ENCODE measurements at regions not wholly inside any gene's neighbourhood (a gene's known extent, or its start where the extent isn't known, plus 50 kb on each side); places are given as distances from the start of the nearest gene placed in this dataset.

DNA sequence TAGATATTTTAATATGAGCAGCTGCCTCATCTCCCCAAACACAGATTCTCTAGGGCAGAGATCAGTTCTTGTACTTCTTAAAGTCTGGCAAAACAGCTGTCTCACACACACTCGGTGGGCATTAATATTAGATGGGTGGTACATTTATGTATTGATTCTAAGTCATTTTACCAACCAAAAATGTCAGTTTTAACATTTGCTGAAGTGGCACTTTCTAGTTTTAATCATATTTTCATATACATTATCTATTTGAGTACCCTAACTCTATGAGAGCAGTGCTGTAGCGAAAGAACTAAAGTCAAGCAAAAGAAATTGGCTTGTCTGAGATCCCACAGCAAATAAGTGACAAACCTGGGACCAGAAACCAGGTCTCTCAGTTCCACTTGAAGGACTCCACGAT lies 134.5 kb upstream of the SPRY1 start:
- no peaks in the 10 kb centered on the region for H3K27me3 ChIP-seq (ENCODE audit: insufficient read depth, low read depth, low read length)
- H3K36me3 ChIP-seq (ENCODE audit: insufficient read depth, low read length) = no peaks in the 10 kb centered on the region
- H3F3A ChIP-seq (ENCODE audit: insufficient read depth, low read length, poor library complexity, severe bottlenecking) = peaks cover 3% of the 10 kb centered on the region
- no peak overlapping the region for H3K4me3 ChIP-seq (ENCODE audit: low read length)
- no peak overlapping the region for H2AFZ ChIP-seq (ENCODE audit: low read depth, low read length)
- H3K9ac ChIP-seq (ENCODE audit: low read length) = no peak overlapping the region
- H3K9me2 ChIP-seq (ENCODE audit: insufficient read depth, low read length) = no peaks in the 10 kb centered on the region
- no peaks in the 10 kb centered on the region for H3K79me2 ChIP-seq (replicated peaks; ENCODE audit: insufficient read depth, low read length)
- H3K9me3 ChIP-seq (ENCODE audit: low read length) = no peaks in the 10 kb centered on the region
- no peak overlapping the region for H3K27ac ChIP-seq (ENCODE audit: low read length)
- no peaks in the 10 kb centered on the region for H4K20me1 ChIP-seq (ENCODE audit: insufficient read depth)
- no peak overlapping the region for H3K4me2 ChIP-seq (ENCODE audit: low read length)
- no peak for TF ChIP-seq SMC3 (conservative IDR thresholded peaks at IDR 0.05; ENCODE audit: poor library complexity)
- TF ChIP-seq, protein P1, sequence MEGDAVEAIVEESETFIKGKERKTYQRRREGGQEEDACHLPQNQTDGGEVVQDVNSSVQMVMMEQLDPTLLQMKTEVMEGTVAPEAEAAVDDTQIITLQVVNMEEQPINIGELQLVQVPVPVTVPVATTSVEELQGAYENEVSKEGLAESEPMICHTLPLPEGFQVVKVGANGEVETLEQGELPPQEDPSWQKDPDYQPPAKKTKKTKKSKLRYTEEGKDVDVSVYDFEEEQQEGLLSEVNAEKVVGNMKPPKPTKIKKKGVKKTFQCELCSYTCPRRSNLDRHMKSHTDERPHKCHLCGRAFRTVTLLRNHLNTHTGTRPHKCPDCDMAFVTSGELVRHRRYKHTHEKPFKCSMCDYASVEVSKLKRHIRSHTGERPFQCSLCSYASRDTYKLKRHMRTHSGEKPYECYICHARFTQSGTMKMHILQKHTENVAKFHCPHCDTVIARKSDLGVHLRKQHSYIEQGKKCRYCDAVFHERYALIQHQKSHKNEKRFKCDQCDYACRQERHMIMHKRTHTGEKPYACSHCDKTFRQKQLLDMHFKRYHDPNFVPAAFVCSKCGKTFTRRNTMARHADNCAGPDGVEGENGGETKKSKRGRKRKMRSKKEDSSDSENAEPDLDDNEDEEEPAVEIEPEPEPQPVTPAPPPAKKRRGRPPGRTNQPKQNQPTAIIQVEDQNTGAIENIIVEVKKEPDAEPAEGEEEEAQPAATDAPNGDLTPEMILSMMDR (IDR thresholded peaks at IDR 0.05; ENCODE audit: poor library complexity, severe bottlenecking) = no peak
- TF ChIP-seq TAF1 (IDR thresholded peaks at IDR 0.05; ENCODE audit: low read depth) = no peak
- no peak for TF ChIP-seq MXI1 (conservative IDR thresholded peaks at IDR 0.05; ENCODE audit: poor library complexity, severe bottlenecking)
- TF ChIP-seq, protein P2, sequence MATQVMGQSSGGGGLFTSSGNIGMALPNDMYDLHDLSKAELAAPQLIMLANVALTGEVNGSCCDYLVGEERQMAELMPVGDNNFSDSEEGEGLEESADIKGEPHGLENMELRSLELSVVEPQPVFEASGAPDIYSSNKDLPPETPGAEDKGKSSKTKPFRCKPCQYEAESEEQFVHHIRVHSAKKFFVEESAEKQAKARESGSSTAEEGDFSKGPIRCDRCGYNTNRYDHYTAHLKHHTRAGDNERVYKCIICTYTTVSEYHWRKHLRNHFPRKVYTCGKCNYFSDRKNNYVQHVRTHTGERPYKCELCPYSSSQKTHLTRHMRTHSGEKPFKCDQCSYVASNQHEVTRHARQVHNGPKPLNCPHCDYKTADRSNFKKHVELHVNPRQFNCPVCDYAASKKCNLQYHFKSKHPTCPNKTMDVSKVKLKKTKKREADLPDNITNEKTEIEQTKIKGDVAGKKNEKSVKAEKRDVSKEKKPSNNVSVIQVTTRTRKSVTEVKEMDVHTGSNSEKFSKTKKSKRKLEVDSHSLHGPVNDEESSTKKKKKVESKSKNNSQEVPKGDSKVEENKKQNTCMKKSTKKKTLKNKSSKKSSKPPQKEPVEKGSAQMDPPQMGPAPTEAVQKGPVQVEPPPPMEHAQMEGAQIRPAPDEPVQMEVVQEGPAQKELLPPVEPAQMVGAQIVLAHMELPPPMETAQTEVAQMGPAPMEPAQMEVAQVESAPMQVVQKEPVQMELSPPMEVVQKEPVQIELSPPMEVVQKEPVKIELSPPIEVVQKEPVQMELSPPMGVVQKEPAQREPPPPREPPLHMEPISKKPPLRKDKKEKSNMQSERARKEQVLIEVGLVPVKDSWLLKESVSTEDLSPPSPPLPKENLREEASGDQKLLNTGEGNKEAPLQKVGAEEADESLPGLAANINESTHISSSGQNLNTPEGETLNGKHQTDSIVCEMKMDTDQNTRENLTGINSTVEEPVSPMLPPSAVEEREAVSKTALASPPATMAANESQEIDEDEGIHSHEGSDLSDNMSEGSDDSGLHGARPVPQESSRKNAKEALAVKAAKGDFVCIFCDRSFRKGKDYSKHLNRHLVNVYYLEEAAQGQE (IDR thresholded peaks at IDR 0.05; ENCODE audit: borderline replicate concordance) = no peak
- TF ChIP-seq EP300 (conservative IDR thresholded peaks at IDR 0.05; ENCODE audit: poor library complexity, severe bottlenecking) = no peak
- TF ChIP-seq RAD21 (conservative IDR thresholded peaks at IDR 0.05) = no peak
- TF ChIP-seq EZH2 (IDR thresholded peaks at IDR 0.05; ENCODE audit: borderline replicate concordance, insufficient read depth, low read length, poor library complexity, severe bottlenecking) = no peak
- TF ChIP-seq POLR2AphosphoS5 (IDR thresholded peaks at IDR 0.05) = no peak

DNA sequence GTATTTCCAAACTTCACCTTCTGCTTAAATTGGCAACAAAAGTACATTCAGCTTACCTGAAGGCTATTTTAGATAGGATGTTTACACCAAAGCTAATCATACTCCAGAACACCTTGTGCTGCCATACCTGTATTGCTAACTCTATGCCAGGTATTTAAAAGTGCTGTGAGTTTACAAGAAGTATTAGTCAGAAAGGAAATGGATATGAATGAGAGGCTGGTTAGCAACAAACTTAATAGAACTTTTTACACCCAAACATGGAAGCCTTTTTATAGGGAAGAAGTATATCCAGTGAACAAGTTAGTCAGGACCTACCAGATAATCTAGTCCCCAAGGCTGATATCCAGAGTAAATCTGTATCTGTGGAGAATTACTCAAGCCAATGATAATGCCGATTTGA lies 131.2 kb upstream of the SPRY1 start:
- Histone ChIP-seq H3K27ac (ENCODE audit: low read length) (no peak overlapping the region), H3K4me3 (ENCODE audit: low read length) (no peak overlapping the region), H3K9me3 (ENCODE audit: low read length) (no peaks in the 10 kb centered on the region), H3K27me3 (ENCODE audit: insufficient read depth, low read depth, low read length) (no peaks in the 10 kb centered on the region), H3K9ac (ENCODE audit: low read length) (no peak overlapping the region), H2AFZ (ENCODE audit: low read depth, low read length) (no peak overlapping the region), H3K9me2 (ENCODE audit: insufficient read depth, low read length) (no peaks in the 10 kb centered on the region), H4K20me1 (ENCODE audit: insufficient read depth) (no peaks in the 10 kb centered on the region), H3K79me2 (replicated peaks; ENCODE audit: insufficient read depth, low read length) (no peaks in the 10 kb centered on the region), H3K4me2 (ENCODE audit: low read length) (no peak overlapping the region), H3K36me3 (ENCODE audit: insufficient read depth, low read length) (no peaks in the 10 kb centered on the region), H3F3A (ENCODE audit: insufficient read depth, low read length, poor library complexity, severe bottlenecking) (peaks cover 2% of the 10 kb centered on the region)
- TF ChIP-seq RAD21 (conservative IDR thresholded peaks at IDR 0.05) (no peak), EZH2 (IDR thresholded peaks at IDR 0.05; ENCODE audit: borderline replicate concordance, insufficient read depth, low read length, poor library complexity, severe bottlenecking) (no peak), TAF1 (IDR thresholded peaks at IDR 0.05; ENCODE audit: low read depth) (no peak), MXI1 (conservative IDR thresholded peaks at IDR 0.05; ENCODE audit: poor library complexity, severe bottlenecking) (no peak)
